ENCODE measurements at regions not wholly inside any gene's neighbourhood (a gene's known extent, or its start where the extent isn't known, plus 50 kb on each side); places are given as distances from the start of the nearest gene placed in this dataset.

DNA sequence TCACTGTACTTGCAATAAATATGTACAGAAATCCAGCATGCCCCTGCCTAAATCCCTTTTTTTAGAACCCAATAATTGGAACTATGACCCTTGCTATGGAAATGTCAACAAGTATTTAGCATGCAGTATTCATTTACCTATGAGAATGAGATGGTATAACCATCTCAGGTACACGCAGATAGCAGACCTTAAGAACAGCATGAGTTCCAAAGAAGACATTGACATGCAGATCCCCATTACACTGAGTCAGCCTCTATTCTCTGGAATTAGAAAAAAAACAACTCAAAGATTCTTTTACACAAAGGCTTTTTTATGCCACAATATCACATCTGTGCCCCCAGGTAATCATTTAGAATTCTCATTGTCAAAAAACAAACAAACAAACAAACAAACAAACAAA lies 325.6 kb upstream of the TLE4 start:
- Histone ChIP-seq H3K36me3 (no peaks in the 10 kb centered on the region), H3K27me3 (no peaks in the 10 kb centered on the region), H3K4me3 (replicated peaks in 1 of 3) (no peak overlapping the region), H3K9me3 (no peaks in the 10 kb centered on the region), H3K27ac (no peak overlapping the region), H3K4me1 (no peaks in the 10 kb centered on the region)
- no peak for TF ChIP-seq POLR2A (IDR thresholded peaks at IDR 0.05)
- no peak for DNase-seq
- intact Hi-C loops (cut with DNase I): no loop called here
- 63 to 64% methylated on average over 1 of the region's 1 CpG for WGBS, 2 donors

DNA sequence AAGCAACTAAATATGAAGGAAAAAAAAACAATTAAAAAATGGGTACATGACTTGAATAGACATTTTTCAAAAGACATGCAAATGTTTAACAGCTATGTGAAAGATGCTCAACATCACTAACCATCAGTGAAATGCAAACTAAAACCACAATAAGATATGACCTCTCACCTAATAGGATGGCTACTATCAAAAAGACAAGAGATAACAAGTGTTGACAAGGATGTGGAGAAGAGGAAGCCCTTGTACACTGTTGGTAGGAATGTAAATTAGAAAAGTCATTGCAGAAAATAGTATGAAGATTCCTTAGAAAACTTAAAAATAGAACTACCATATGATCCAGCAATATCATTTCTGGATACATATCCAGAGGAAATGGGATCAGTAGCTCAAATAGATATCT lies 324.7 kb upstream of the TLE4 start:
- no peak for DNase-seq

GRCh38 chr9:79250806-79251205 lies 321.0 kb upstream of the TLE4 start:
- WGBS, 2 donors: 81 to 82% methylated on average over 1 of the region's 1 CpG
- H3K36me3 ChIP-seq: no peaks in the 10 kb centered on the region
- TF ChIP-seq POLR2A (IDR thresholded peaks at IDR 0.05): no peak
- DNase-seq: no peak
- H3K27me3 ChIP-seq: no peaks in the 10 kb centered on the region
- H3K9me3 ChIP-seq: no peaks in the 10 kb centered on the region
- no peak overlapping the region for H3K27ac ChIP-seq
- intact Hi-C loops (cut with DNase I): no loop called here
- no peak overlapping the region for H3K4me3 ChIP-seq (replicated peaks in 1 of 3)
- H3K4me1 ChIP-seq: no peaks in the 10 kb centered on the region

More for the DNA sequence above, 324.7 kb upstream of the TLE4 start:
- TF ChIP-seq, protein P1, sequence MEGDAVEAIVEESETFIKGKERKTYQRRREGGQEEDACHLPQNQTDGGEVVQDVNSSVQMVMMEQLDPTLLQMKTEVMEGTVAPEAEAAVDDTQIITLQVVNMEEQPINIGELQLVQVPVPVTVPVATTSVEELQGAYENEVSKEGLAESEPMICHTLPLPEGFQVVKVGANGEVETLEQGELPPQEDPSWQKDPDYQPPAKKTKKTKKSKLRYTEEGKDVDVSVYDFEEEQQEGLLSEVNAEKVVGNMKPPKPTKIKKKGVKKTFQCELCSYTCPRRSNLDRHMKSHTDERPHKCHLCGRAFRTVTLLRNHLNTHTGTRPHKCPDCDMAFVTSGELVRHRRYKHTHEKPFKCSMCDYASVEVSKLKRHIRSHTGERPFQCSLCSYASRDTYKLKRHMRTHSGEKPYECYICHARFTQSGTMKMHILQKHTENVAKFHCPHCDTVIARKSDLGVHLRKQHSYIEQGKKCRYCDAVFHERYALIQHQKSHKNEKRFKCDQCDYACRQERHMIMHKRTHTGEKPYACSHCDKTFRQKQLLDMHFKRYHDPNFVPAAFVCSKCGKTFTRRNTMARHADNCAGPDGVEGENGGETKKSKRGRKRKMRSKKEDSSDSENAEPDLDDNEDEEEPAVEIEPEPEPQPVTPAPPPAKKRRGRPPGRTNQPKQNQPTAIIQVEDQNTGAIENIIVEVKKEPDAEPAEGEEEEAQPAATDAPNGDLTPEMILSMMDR (IDR thresholded peaks at IDR 0.05): no peak
- TF ChIP-seq POLR2A (IDR thresholded peaks at IDR 0.05): no peak
- Histone ChIP-seq H3K27me3 (no peaks in the 10 kb centered on the region), H3K9me3 (no peaks in the 10 kb centered on the region), H3K4me1 (no peaks in the 10 kb centered on the region), H3K36me3 (no peaks in the 10 kb centered on the region), H3K27ac (no peak overlapping the region), H3K4me3 (replicated peaks in 1 of 3) (no peak overlapping the region)
- intact Hi-C loops (cut with DNase I): no loop called here

DNA sequence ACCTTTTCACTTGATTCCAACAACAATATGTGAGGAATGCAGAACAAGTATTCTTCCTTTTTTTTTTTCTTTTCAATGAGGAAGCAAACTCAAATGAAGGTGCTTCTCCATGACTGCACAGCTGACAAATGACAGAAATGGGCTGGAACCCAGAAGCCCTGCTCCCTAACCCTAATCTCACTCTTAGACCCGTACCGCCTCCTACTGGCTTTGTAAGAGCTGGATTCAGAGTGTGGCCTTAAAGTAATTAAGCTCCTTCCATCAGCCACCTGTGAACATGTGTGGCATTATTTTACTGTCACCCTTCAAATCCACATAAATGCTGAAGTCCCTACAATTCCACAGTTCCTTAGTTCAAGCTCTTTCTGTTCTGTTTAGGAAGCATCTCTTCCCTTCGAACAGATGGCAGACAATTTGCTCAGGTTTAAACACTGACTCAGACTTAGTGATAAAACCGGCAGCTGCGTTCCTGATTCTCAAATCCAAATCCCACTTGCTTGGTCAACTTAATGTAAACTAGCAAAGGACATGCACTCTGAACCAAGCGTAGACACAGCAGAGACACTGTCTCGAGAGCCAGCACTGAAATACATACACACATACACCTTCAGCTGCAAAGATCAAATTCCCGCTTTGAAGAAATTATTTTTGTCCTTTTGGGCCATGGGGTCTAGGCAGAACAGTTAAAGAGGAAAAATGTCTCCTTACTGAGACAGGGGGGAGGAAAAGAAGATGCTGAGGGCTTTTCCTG lies 316.7 kb upstream of the TLE4 start:
- TF ChIP-seq POLR2A (IDR thresholded peaks at IDR 0.05): no peak
- TF ChIP-seq, protein P1 (IDR thresholded peaks at IDR 0.05): no peak
- intact Hi-C loops (cut with DNase I): no loop called here
- Histone ChIP-seq H3K27me3 (no peaks in the 10 kb centered on the region), H3K4me1 (peaks cover 0 to 14% of the 10 kb centered on the region in 2 donors), H3K4me3 (replicated peaks in 1 of 3) (no peak overlapping the region), H3K9me3 (no peaks in the 10 kb centered on the region), H3K27ac (no peak overlapping the region), H3K36me3 (no peaks in the 10 kb centered on the region)
- WGBS, 2 donors: 80 to 84% methylated on average over 8 of the region's 8 CpGs
- DNase-seq: no peak

DNA sequence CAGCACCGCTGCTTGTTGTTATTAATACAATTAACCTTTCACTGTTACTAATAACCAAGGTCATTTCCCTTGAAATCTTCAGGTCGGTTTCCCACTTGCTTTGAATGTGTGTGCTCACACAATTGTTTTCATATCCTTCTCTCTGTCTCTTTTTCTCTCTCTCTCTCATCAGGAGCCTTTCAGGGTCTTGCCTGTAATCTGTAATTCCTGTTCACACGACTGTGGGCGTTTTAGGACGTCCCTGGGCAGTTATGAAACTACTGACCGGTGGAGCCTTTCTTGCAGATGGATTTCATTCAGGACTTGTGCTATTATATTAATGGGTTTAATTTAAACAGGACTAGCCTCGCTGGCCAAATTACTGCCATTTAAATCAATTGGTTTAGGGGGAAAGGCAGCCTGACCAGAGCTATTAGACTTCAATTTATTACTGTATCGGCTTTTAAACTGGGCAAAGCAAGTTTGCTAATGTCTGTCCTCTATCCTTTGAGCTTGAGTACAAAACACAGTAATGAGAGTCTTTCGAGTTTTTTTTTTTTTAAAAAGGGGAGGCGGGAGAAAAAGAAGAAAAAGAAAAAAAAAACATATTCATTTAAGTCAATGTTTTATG lies 316.0 kb upstream of the TLE4 start:
- no peaks in the 10 kb centered on the region for H3K36me3 ChIP-seq
- TF ChIP-seq POLR2A (IDR thresholded peaks at IDR 0.05): no peak
- TF ChIP-seq, protein P1 (IDR thresholded peaks at IDR 0.05): no peak
- no peaks in the 10 kb centered on the region for H3K27me3 ChIP-seq
- H3K27ac ChIP-seq: no peak overlapping the region
- no peak overlapping the region for H3K4me3 ChIP-seq (replicated peaks in 1 of 3)
- intact Hi-C loops (cut with DNase I): no loop called here
- DNase-seq: no peak
- no peaks in the 10 kb centered on the region for H3K9me3 ChIP-seq
- H3K4me1 ChIP-seq: peaks cover 0 to 14% of the 10 kb centered on the region in 2 donors
- whole genome bisulfite sequencing, 2 donors: 66 to 71% methylated on average over 10 of the region's 10 CpGs

DNA sequence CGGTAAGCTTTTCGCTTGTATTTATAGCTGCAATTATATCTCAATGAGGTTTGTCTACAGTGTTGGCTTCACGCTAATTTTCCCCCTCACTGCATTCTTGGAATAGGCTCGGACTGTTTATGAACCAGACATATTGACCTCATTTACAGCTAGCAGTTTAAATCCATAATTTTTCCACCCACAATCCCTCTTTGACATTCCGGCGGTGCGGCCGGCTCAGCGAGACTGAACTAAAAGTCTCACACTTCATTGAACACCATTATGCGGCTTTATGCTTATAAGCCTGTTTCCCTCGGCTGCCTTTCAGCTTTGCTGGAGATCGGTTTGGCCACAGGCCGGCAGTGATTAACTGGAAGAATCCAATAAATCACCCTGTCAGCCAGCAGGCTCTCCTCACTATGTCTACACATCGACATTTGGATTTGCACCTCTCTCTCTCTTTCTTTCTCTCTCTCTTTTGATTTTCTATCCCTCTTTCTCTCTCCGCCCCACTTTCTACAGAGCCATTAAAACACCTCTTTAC lies 315.0 kb upstream of the TLE4 start:
- Histone ChIP-seq H3K27me3 (no peaks in the 10 kb centered on the region), H3K9me3 (no peaks in the 10 kb centered on the region), H3K36me3 (no peaks in the 10 kb centered on the region), H3K4me3 (replicated peaks in 1 of 3) (peak overlapping the region in 1 of 3 donors; percentile 2), H3K27ac (no peak overlapping the region), H3K4me1 (peaks cover 0 to 14% of the 10 kb centered on the region in 2 donors)
- WGBS, 2 donors: 24 to 25% methylated on average over 15 of the region's 15 CpGs
- peak; percentile 7 to 26 for DNase-seq
- intact Hi-C loops (cut with DNase I): no loop called here
- TF ChIP-seq, protein P1 (IDR thresholded peaks at IDR 0.05): no peak
- TF ChIP-seq POLR2A (IDR thresholded peaks at IDR 0.05): no peak

All from thyroid gland (tissue), 4 donors.